LNCAP (cell line): ENCODE measurements at regions not wholly inside any gene's neighbourhood (a gene's known extent, or its start where the extent isn't known, plus 50 kb on each side); places are given as distances from the start of the nearest gene placed in this dataset.

Source experiments
- TF ChIP-seq, protein P1 (sequence below): fragments of 450-650 bp; IDR thresholded peaks from 2 replicates; pipeline ENCODE4 v1.5.1; 2017; ENCODE audit warnings: mild to moderate bottlenecking

DNA sequence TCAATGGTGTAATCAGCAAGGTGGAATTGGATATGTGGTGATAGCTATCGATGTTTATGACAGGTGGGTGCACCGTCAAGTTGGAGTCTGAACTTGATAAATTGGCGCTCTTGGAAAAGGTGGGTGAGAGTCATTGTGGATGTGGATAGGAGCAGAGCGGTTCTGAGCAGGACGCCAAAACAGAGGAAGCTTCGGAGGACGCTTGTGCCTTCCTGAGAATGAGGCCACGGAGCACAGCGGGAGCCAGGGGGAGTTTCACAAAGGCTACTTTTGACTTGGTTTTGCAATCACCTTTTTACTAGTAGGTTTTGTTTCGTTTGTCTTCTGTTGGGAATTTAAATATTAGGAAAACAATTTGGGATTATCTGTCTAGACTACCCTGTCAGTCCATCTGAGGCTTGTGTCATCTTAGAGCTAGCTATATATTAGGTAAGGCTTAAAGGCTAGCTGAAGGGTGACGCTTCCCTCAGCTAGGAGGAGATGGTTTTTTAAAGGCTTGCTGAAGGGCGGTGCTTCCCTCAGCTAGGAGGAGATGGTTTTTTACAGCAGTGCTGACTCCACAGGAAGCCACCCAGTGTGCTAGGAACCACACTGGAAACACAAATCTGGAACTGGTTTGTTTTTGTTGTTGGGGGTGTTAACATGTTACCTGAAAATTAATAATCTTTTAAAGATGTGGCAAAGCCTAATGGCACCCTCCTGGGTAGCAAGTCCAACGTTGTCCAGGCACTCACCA lies 142.4 kb upstream of the IRX4 start:
- TF ChIP-seq, protein P1, sequence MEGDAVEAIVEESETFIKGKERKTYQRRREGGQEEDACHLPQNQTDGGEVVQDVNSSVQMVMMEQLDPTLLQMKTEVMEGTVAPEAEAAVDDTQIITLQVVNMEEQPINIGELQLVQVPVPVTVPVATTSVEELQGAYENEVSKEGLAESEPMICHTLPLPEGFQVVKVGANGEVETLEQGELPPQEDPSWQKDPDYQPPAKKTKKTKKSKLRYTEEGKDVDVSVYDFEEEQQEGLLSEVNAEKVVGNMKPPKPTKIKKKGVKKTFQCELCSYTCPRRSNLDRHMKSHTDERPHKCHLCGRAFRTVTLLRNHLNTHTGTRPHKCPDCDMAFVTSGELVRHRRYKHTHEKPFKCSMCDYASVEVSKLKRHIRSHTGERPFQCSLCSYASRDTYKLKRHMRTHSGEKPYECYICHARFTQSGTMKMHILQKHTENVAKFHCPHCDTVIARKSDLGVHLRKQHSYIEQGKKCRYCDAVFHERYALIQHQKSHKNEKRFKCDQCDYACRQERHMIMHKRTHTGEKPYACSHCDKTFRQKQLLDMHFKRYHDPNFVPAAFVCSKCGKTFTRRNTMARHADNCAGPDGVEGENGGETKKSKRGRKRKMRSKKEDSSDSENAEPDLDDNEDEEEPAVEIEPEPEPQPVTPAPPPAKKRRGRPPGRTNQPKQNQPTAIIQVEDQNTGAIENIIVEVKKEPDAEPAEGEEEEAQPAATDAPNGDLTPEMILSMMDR, result no peak

DNA sequence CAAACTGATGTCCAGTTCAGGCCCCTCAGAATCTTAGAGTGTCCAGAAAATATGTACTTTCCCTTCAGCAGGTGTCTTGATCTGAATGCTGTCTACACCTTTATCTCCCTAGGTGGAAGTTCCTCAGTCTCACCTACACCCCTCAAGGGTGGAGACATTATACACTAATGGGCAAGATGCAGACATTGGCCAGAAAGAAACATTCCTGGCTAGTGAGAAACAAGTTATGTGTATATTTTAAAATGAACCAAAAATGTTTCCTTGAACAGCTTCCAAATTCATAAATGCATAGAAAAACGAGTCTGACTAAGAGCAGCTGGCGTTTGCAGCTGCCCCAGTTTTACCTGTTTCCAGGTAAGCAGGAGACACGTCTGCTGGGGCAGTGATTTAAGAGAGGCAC lies 140.5 kb upstream of the IRX4 start:
- TF ChIP-seq, protein P1, result no peak

DNA sequence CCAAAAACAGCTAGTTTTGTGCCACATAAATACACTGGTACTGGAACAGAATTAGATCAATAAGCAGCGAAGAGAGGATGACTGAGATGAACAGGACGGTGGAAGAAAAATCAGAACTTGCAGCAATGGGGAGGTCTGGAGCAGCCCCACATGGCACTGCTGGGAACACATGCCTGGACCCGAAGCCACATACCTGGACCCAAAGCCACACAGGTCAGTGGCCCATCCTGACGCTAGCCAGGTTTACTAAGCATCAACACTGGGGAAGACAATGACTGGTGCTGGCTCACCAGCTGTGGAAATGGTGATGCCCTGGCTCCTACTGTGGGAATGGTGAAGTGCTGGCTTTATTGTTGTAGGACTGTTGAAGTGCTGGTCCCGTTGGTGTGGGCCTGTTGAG lies 139.7 kb upstream of the IRX4 start:
- TF ChIP-seq, protein P1, result no peak

GRCh38 chr5:2021484-2022176 lies 138.9 kb upstream of the IRX4 start:
- TF ChIP-seq, protein P1, result no peak

DNA sequence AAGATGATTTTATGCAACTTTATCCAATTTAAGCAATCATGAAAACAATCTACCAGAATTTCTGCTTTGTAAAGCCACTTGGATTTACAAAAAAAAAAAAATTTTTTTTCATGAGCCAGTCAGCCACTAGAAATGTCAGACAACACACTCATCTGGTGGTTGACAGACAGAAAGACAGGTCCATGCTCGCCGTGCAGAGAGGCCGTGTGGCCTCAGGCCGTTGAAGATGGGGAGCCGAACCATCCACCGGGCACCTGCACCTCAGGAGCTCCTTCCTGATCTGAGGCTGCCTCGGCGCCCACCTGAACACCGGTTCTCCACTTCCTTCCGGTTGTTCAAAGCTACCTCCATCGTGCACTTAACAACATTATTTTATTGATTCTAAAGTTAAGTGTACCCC lies 138.0 kb upstream of the IRX4 start:
- TF ChIP-seq, protein P1, result no peak

GRCh38 chr5:2019716-2020115 lies 137.0 kb upstream of the IRX4 start:
- TF ChIP-seq, protein P1, result no peak

DNA sequence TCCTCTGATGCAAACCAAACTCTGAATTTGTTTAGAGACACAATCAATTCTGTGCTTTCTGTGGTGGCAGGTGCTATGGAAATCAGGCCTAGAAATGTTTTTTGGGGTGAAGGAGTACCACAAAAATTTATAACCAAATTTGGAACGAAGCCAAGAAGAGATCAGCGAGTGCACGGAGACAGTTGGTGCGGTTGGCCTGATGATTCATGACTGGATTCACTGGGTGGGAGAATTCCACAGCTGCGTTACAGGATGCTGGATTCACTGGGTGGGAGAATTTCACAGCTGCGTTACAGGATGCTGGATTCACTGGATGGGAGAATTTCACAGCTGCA lies 135.6 kb upstream of the IRX4 start:
- TF ChIP-seq, protein P1, result no peak
